Activated CD8-positive, alpha-beta memory T cell treated with anti-CD3 and anti-CD28 coated beads, Interleukin-2, amount 50 U/mL, for 48 hours (primary cell): ENCODE measurements at regions not wholly inside any gene's neighbourhood (a gene's known extent, or its start where the extent isn't known, plus 50 kb on each side); places are given as distances from the start of the nearest gene placed in this dataset.
"Not testable (repeated sequence)": the region's sequence is repeated elsewhere in the genome, so short reads cannot be mapped to it uniquely, and the experiment has no call there.

Source experiments
- DNase-seq: peaks from one replicate; pipeline ENCODE4 v3.0.0-alpha.2; 2020

GRCh38 chr6:147990159-147990558 lies 352.5 kb upstream of the SASH1 start:
- no peak for DNase-seq

- DNase-seq, result no peak
Observed at GRCh38 chr6:147991961-147992360, 350.7 kb upstream of the SASH1 start.

DNA sequence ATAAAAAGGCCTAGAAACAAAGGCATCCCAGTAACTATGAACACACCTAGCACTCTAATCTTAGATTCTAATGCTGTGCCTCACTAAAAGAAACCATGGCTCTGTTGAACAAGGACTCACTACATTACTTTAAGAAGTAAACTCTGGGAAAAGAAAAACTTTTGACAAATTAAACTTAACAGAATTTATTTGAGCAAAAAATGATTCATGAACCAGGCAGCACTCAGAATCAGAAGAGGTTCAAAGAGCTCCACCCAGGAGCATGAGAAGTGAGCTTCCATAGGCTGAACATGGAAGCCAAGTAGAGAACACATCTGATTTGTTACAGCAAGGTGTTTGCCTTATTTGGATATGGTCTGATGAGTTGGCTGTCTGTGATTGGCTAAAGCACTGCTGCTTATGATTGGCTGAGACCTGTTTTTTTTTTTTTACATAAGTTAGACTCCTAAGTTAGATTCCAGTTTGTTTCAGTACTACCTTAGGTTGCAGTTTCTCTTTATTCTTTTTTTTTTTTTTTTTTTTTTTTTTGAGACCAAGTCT lies 343.6 kb upstream of the SASH1 start:
- no peak for DNase-seq

- DNase-seq, result no peak
Observed at GRCh38 chr6:148001844-148002642, 340.6 kb upstream of the SASH1 start.

GRCh38 chr6:148004651-148005050 lies 338.0 kb upstream of the SASH1 start:
- DNase-seq, result no peak

DNA sequence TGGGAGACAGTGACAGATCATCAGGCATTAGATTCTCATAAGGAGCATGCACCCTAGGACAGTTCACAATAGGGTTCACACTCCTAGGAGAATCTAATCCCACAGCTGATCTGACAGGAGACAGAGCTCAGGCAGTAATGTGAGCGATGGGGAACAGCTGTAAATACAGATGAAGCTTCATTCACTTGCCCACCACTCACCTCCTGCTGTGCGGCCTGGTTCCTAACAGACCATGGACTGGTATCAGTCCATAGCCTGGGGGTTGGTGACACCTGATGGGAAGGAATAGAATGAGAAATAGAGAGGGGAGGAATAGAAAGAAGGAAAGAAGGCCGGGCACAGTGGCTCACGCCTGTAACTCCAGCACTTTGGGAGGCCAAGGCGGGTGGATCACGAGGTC lies 336.8 kb upstream of the SASH1 start:
- no peak for DNase-seq

DNA sequence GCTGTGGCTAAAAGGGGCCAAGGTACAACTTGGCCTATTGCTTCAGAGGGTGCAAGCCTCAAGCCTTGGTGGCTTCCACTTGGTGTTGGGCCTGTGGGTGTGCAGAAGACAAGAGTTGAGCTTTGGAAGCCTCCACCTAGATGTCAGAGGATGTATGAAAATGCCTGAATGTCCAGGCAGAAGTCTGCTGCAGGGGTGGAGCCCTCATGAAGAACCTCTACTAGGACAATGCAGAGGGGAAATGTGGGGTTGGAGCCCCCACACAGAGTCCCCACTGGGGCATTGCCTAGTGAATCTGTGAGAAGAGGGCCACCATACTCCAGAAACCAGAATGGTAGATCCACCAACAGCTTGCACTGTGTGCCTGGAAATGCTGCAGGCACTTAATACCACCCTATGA lies 332.1 kb upstream of the SASH1 start:
- DNase-seq, result not testable (repeated sequence)

DNA sequence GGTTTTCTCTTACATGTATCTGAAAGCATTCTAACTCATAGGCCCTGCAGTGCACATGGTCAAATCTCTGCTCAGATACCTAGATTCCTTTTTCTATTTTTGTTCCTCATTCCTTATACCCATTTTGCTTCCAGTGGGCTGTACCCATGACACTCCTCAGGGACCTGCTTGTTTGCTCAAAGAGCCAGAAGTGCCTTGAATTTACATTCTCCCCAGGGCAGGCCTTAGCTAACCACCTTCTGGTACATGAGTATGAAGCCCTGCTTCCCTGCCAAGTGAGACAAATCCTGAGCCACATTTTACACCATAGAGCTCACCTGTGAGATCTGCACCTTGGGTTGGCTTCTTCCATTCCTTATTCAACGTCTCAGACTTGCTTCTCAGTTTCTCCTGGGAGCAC lies 326.6 kb upstream of the SASH1 start:
- DNase-seq, result no peak

- no peak for DNase-seq
Observed at GRCh38 chr6:148021165-148021564, 321.5 kb upstream of the SASH1 start.

GRCh38 chr6:148021699-148022098 lies 320.9 kb upstream of the SASH1 start:
- DNase-seq, result no peak

DNA sequence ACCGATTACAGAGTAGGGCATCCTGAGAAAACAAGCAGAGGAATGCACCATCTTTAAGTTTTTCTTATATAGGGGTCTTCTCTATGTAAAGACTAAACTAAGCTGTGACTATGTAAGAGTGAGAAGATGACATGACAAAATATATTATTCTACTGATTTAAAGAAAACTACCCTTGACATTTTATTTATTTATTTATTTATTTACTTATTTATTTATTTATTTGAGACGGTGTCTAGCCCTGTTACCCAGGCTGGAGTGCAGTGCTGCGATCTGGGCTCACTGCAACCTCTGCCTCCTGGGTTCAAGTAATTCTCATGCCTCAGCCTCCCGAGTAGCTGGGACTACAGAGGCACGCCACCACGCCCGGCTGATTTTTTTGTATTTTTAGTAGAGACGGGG lies 320.4 kb upstream of the SASH1 start:
- not testable (repeated sequence) for DNase-seq

- no peak for DNase-seq
Observed at GRCh38 chr6:148027201-148027600, 315.4 kb upstream of the SASH1 start.

DNA sequence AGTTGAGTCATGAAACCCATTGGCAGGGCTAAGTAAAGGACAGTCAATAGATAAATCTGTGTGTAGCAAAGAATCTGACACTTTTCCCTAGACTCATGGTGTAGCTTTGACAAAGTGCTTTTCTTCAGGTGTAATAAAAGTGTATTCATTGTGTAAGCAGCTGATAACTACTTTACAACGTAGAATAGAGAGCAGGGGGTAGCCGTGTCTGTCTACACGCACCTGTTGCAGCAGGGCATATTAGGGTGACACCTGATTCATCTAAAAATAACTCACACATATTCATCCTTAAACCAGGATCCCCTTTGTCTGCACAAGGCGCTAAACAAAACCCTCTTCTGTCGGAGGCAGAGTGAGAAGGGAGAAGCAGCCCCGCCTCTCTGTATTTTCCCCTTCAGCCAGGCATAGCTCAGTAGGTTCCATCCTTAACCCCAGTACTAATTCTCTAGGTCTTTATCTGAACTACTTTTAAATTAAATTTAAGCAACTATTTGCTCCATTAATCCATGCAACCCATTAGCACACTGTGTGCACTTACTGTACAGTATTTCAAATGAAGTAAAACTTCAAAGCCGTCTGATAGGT lies 306.7 kb upstream of the SASH1 start:
- no peak for DNase-seq

DNA sequence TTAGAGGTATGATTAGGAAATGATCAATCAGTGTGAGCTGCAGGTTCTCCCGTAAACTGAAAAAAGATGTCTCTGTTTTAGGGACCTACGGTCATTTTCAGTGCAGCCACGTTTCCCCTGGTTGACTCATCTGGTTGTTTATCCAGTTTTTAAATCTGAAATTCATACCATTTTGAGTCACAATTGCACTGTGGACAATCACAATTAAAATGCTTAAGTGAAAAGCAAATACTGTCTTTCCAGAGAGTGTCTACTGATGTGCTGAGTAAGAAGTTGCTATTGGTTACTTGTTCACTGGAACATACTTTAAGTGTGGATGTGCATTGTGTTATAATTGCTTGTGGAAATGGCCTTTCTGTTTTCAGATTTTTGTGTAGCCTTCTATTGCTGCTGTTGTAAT lies 305.1 kb upstream of the SASH1 start:
- no peak for DNase-seq

DNA sequence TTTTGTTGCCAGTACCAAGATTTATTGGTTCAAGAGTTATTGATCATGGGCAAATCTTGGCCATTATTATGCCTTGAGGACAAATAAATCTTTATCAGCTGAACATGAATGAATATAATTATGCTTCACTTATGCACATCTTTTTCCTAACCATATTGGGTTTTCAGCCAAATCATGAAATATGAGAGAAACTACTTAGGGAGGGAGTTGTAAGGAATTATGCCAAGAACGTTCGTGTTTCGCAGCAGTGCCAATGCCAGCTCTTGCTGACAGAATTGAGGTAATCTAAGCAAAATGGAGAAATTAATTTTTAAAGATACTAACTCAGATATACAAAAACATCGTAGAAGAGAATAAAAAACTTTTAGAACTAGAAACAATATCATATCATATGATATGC lies 301.1 kb upstream of the SASH1 start:
- DNase-seq, result no peak

DNA sequence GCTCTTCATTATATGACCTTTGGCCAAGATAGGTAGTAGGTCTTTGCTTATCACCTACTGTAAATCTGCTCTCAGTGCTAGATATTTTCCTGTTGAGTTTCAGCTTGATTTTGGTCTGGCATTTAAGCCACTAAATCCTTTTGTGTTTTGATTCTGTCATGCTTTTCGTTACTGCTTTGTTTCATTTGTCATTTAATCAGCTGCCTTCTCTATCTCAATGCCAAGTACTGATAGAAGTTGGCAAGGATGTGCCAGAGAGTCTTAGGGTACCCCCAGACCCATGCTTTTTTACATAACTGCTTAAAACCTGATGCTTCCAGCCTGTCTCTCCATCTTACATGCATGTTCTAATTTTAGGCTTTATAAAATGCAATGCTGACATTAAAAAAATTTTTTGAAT lies 300.1 kb upstream of the SASH1 start:
- no peak for DNase-seq

- DNase-seq, result no peak
Observed at GRCh38 chr6:148044261-148044751, 298.3 kb upstream of the SASH1 start.

DNA sequence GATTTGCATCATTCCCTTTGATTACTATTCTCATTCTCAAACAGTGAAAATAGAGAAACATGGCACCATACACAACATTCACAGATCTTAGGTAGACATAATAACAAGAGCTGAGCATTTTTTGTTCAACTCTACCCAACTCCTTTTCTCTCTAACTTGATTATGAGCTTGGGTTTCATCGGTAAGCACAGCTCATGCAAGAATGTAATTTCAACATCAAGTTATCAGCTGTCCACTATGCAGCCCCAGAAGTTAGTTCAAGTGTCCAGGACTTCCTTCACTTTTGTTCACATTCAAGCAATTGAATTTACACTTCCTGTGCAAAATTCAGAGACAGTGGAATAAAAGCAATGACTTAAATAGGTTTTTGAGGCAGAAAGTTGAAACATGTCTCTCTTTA lies 297.7 kb upstream of the SASH1 start:
- no peak for DNase-seq

DNA sequence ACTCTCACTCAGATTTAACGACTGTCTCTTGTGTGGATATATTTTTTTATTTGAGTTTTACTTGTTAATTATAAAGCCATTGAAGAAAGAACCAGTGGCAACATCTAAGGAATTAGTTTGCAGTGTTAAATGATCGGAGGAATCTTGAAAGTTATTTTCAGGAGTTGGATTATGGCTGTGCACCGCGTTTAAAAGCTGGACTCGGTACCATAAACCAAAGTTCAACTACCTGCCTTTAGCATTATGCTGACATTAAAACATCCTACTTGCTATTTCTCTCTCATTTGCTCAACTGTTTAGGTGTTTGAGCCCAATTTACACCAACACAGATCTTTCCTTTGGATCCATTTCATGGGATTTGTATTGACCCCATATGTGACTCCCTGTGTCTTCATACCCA lies 289.4 kb upstream of the SASH1 start:
- DNase-seq, result no peak

DNA sequence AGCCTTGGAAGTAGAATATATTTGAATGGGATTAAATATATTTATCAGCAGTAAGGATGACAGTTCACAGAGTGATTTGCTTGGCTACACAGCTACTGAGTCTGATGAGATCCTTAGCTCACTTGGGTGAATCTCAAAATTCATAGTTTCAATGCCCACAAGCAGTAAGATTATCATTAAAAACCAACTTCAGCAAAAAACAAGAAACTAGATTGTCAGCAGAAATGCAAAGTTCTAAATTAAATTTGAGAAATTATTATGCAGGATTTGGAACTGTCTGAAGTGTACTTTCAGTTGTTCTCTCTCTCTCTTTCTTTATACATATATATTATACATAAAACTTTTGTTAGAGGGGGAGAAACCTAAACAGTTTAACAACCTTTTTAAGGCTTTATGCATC lies 288.8 kb upstream of the SASH1 start:
- no peak for DNase-seq

GRCh38 chr6:148054219-148054618 lies 288.4 kb upstream of the SASH1 start:
- no peak for DNase-seq

GRCh38 chr6:148055419-148055818 lies 287.2 kb upstream of the SASH1 start:
- DNase-seq, result no peak

- no peak for DNase-seq
Observed at GRCh38 chr6:148059869-148060268, 282.8 kb upstream of the SASH1 start.

GRCh38 chr6:148064406-148065134 lies 278.1 kb upstream of the SASH1 start:
- DNase-seq, result no peak
